Fibroblast of skin of left biceps (primary cell): ENCODE measurements at regions not wholly inside any gene's neighbourhood (a gene's known extent, or its start where the extent isn't known, plus 50 kb on each side); places are given as distances from the start of the nearest gene placed in this dataset.
"Not testable (repeated sequence)": the region's sequence is repeated elsewhere in the genome, so short reads cannot be mapped to it uniquely, and the experiment has no call there.

ENCODE experiments used
- DNase-seq, 2 experiments: peaks; one replicate each; pipeline ENCODE4 v3.0.0-alpha.2; 2013; ENCODE audit warnings: low read depth in 2 of 2

DNA sequence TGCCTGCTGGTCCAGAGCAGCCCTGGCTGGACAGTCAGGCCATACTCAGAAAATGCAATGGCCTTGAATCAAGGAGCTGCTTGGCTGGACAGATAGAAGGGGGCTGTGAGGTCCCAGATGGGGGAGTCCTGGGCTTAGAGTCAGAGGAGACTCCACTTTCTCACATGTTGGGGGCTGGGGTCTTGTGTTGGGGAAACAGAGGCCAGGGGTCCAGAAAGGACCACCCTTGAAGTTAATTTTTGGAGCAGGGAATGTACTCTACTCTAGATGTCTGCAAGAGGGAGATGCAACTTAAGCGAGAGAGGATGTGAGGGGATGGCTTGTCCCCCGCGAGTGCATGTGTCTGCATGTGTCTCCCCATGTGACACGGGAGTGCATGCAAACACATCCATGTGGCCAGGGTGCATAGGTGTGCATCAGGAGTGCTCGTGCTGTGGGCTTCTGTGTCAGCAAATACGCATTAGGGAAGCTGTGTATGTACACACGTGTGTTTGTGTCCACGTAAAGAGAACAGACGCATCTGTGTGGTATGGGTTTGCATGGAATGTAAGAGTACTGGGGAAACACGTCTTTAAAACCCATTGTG is 303.2 kb downstream of the MYCN start:
- DNase-seq: no peak

DNA sequence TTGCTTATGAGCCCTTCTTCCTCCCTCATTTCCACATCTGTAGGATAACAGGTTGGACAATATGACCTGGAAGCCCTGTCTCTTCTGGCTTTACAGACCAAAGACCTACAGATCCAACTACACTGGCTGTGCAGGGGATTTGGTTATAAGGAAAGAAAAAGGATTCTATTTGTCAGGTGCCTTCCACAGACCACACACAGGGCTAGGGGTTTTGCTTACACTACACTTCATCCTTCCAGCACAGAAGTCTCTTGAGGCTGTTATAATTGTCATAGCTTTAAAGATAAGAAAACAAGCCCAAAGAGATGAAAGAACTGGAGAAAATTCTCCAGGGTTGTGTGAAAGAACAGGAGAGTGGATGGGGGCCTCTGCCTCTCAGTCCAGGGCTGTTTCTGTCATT is 302.6 kb downstream of the MYCN start:
- DNase-seq: no peak

DNA sequence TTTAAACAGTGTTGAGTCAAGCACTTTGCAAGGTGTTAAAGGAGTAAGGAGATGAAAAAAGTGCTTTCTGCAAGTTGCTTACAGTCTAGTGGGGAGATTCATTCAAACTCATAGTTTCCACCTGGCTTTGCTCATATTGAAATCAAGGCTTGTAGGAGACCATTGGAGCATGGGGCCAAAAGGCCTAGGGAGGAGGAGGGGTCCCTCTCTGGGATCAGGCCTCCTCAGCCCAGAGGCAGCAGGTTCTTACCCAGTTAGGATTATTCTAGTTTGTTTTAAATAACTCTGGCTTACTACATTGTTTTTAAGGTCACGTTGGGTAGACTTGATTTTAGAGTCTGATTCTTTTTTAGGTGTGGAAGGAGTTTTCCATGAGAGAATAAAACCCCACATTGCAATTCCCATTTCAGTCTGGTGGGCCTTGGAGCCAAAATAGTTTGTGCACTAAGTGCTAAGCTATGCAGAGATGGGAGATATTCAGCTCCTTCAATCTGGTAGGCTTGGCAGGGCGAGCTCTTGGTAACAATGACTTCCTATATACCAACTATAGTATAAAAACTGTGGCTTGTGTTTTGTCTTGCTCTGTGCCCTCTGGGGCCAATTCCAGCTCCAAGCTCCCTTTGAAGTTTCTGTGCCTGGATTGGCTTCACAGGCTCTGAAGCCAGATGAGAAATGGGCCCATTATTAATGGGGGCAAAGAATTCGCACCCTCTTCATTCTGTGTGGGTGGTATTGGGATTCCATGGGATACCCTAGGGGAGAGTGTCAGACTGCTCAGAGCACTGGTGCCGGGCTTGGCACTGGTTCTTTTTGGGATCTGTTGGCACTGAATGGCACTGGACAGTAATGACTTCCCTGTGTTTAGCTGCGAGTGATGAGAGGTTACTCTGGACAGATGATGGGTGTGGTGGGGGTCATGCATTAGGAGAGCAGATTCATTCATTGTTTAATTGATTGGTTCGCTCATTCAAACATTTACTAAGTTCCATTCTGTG is 301.1 kb downstream of the MYCN start:
- no peak for DNase-seq

DNA sequence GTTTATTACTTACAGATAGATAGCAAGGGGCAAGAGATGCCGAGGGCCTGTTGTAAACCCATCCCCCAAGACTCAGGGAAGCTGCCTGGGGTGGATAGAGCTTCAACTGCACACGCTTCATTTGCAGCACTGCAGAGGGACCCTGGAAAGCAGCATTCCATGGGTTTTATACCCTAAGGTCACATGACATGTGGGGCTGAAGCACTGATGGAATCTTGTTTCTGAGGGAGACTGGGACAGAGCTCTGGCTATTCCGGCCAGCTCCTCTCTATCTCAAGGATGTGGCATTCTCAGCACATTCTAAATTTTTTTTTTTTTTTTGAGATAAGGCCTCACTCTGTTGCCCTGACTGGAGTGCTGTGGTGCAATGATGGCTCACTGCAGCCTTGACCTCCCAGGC is 300.1 kb downstream of the MYCN start:
- DNase-seq: no peak

DNA sequence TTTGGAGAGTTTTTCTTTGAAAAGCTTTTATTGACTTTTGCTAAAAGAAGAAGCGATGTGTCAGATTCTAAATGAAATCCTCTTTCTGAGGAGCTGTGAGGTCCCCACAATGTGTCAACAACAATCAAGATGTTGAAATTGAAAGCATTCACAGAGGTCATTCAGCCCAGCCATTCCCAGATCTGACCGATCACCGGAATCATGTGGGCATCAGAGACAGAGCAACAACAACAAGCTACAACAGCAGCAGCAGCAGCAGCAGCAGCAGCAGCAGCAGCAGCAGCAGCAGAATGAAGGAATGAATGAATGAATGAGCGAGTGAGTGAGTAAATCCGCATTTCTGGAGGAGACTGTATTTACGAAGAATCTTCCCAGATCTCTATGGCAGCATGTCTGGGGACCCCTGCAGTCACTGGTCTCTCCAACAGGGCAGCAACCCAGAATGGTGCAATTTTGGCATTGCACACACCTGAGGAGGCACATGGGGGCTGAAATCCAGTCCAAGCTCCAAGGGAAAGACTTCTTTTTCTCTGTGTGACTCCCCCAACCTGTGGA is 299.0 kb downstream of the MYCN start:
- no peak for DNase-seq

DNA sequence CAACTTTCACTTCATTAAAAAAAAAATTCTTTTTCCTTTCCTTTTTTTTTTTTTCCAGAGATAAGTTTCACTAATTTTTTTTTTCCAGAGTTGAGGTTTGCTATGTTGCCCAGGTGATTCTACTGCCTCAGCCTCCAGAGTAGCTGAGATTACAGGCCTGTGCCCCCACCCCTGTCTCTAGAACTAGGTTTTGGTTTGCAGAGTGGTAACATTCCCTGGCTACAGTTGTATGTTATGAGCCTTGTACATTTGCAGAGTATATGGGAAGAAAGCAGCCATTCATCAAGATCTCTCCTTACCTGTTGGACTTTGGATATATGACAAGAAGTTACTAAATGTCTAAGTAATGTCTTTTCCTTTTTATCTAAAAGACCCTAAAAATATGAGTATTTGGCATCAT is 298.4 kb downstream of the MYCN start:
- DNase-seq: no peak

DNA sequence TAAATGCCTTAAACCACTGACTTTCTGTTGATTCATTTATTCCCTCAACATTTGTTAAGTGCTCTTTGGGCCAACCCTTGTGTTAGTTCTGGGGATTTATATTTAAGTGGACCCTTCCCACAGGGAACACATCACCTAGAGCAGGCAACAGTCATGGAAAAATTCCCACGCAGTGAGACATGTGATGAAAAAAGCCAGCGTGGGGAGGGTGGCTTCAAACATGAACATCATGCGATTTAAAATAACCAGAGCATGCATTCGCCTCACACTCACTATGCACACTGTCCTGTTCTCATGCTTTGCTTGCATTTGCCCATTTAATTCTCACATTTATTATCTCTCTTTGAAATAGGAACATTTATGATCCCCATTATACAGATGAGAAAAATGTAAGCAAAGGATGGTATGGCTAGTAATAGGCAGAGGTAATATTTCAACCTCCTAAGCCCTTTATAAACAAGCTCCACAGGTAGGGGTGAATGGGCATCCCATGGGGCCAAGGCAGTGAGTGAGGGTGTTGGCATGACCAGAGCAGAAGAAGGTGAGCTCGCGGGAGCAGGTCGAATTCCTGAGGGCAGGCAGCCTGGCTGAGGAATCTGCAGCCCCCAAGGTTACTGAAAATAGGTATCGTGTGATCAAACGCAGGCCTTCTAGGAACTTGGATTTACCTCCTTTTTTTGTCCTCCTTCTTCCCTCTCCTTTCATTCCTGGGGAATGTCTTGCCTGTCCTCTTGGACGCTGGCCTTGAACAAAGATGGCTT is 297.8 kb downstream of the MYCN start:
- DNase-seq: no peak

DNA sequence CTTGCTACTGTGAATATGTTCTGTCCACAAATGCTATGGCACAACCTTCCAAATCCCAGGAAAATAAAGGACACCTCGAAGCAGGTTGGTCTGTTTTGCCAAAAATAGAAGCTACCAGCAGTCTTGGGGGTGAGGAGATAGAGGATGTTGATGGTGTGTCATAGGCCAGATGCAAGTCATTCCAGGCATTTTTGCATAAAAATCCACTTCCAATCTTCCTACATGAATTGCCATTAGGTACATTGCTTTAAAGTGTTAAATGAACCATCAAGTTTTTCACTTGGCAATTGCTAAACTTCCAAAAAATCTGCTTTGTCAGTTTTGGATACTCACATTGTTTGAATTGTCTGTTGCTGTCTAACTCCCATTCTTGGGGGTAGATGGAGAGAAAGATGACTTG is 295.4 kb downstream of the MYCN start:
- DNase-seq: no peak

DNA sequence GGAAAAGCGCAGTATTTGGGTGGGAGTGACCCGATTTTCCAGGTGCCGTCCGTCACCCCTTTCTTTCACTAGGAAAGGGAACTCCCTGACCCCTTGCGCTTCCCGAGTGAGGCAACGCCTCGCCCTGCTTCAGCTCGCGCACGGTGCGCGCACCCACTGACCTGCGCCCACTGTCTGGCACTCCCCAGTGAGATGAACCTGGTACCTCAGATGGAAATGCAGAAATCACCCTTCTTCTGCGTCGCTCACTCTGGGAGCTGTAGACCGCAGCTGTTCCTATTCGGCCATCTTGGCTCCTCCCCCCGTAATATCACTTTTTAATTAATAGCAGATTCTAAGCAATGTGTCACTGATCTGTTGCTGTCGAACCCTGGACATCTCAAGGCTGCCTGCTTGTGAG is 294.9 kb downstream of the MYCN start:
- DNase-seq: not testable (repeated sequence)

DNA sequence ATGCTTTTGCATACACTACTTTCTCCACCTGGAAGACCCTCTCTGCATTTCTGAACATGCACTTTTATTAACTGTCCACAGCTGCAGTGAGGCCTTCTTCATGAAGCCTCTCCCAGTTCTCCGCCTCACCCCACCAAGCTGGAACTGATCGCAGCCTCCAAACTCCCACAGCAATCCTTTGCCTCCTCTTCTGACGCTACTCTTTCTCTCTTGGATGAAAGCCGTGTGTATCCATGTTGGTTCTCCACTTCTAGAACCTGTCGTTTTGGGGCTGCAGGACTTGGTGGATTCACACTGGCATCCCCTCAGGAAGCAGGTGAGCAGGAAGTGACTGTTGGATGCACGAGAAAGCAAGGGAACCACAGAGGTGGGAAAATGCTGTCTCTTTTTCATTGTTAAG is 288.6 kb downstream of the MYCN start:
- DNase-seq: no peak

DNA sequence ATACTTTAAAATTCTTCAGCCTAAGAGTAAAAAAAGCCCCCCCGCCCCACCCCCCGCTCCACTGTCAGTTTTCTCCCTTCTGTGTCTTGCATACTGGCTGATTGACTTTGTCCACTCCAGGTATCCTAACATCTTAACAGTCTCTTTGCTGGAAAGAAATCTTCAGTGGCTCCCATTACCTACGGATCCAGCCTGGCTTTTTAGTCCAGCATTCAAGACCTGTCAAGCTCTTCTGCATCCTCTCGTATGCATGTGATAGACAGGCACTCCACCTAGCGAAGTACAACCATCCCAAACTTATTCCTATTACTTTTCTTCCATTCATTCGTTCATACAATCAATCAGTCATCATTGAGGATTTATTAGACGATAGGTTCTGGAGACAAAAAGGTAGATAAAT is 288.1 kb downstream of the MYCN start:
- no peak for DNase-seq

DNA sequence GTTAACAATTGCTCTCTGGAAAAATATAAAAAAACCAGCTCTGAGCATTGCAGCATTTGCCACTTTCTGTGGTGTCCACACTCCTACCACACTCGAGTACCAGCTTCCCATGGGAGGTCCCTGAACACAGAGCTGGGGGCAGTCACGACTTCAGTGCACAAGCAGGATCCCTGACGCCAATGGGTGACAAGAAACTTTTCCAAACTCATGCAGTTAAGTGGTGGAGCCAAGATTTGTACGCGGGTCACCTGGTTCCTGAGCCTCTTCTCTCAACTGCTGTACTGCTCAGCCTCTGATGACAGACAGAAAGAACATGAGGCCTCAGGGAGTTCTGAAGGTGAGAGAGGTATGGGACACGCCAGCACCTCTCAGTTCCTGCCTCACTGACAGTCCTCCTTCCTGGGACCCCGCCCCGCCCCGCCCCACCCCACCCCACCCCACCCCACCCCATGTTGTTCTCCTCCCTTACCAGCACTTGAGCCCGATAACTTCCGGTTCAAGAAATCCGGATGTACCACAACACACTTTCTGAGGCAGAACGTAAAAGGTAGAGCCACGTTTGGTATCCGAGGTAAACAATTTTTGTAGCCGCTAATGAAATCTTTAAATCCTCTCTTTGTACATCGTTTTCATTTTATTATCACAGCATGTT is 287.6 kb downstream of the MYCN start:
- no peak for DNase-seq

DNA sequence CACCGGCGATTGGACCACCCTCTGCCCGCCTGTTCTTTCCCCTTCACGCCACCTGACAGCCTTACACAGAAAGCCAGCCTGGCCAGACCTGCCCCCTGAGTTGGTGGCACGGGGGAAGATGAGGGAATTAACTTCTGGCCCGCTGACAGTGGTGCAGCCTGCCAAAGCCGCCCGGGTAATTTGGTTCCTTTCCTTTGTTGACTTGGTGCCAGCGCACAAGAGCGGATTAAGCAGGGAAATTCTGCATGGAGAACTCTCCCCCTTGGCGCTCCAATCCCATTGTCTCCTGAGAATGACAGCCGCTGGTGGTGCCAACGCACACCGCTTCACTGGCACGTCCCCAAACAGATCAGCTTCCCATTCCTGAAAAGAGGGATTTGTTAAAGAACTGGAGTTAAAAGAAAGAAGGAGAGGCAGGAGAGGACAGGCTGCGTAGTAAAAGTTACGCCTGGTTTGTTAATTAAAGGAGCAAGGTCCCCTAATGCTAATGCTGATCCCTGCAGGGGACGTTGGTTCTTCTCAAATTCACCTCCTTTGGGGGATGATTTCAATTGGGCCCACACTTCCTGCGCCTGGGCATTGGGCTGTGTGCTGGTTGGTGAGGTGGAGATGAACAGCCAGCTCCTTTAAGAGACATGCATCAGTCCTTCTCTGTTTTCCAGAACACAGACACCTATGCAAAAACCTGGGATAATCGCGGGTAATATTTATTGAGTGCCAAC is 286.8 kb downstream of the MYCN start:
- no peak for DNase-seq

DNA sequence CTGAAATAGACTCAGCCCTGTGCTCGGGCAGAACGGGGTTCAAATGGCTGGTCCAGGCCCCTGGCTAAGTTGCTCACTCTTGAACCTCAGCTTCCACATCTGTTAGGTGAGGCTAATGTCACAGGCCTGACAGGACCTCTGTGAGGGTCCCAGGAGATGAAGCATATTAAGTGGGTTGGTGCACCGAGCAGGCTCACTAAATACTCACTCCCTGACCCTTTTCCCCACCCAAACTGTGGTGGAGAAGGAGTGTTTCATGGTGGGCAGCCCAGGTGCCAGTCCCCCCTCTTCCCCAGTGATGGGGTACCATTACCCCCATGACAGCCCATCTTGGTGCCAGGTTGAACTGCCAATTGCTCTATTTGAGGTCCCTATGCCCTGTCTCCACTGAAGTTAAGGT is 286.0 kb downstream of the MYCN start:
- no peak for DNase-seq

DNA sequence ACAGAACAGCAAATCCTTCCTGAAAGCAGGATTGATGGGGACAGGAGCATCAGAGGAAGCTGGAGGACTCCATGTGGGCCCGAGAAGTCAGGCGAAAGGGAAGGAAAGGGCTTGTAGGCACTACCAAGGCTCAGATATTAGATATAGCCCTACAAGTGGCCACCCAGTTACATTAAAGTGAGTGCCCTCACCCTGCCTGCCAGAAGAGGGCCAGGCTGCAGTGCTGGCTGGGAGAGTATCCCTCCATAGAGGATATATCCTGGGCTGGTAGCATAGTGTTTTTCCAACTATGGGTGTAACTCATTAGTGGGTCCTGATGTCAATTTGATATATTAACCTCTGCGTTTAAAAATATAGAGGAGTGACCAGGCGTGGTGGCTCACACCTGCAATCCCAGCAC is 285.2 kb downstream of the MYCN start:
- DNase-seq: no peak

DNA sequence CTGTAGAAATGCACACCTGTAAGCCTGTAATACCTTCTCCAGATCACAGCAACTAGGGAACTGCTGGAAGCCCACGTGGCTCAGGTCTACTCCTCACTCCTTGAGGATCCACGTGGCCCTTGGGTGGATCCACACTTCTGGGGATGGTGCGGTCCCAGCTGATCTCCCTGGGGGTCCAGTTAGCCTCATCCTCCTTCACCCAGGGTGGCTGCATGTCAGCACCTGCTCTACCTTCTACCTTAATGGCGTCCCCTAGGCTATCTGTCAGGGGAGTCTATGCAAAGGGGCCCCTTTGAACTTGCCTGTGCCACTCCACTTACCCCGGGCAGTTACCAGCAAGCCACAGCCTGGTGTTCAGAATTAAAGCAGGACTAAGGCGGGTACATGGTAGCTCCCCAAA is 284.7 kb downstream of the MYCN start:
- no peak for DNase-seq

DNA sequence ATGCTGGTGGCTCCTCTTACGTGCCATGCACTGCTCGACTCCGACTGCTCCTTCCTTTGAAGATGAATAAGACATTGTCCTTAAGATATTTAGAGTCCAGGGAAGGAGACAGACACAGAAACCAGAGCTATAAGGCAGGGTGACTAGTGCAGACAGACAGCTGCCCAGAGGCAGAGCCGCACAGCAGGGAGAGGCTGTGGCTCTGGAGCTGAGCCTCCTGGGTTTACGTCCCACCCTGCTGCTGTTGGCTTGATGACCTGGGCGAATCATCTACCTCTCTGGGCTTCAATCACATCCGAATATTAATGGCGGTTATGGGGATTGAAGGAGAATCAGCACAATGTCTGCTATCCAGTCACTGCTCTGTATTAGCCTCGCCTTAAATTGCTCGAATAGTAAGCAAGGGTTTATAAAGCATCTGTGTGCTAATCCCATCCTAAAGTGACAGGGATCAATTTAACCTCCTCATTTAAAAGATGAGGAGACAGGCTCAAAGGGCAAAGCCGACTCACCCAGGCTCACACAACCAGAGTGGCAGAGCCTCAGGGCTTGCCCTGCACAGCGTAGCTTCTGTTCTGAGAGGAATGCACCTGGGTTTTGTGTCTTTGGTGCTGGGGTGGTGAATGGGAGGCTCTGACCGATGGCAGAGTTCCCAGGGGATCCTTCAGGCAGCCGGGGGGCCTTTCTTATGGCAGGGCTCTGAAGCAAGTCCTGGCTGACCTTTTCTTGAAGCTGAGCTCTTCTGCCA is 284.1 kb downstream of the MYCN start:
- DNase-seq: no peak

DNA sequence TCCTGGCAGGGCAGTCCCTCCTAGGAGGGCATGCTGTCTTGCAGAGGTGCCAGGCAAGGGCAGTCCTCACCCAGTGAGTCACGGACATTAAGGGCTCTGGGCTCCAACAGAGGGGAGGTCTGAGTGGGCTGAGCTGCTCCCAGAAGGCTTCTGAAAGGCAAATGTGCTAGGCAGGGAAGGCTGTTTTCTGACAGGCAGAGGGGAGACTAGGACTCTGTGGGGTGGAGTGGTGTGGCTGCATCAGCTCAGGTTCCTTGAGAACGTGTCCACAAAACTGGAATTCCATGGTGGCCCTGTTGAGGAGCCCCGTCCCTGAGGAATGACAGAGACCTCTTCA is 283.5 kb downstream of the MYCN start:
- DNase-seq: no peak

DNA sequence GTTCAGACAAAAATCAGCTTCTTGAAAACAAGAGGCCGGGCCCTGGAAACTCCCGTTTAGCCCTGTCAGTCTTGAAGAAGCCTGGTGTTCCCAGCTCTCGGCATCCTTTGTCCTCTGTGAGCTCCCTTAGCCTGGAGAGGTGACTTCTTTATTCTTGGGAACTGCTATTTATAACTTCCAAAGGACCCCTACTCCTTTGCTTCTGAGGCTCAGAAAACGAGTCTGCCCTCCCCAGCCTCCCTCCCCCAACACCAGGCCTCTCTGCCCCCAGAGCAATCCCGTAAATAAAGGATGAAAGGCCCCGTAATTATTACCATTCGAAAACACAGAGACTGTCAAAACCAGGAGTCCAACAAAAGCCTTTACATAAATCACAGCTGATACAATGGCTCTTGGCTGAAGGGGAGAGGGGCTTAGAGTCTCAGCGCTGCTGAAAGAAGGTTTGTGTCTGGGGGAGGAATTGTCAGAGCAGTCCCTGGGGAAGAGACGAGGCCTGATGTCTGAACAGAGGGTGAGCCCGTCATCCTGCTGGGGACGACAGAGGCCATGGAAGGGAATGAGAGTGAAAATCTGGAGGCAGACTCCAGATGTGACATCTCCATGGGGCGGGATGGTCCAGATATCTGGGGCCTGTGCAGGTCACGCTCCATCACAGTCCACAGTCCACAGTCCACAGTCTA is 283.0 kb downstream of the MYCN start:
- no peak for DNase-seq

DNA sequence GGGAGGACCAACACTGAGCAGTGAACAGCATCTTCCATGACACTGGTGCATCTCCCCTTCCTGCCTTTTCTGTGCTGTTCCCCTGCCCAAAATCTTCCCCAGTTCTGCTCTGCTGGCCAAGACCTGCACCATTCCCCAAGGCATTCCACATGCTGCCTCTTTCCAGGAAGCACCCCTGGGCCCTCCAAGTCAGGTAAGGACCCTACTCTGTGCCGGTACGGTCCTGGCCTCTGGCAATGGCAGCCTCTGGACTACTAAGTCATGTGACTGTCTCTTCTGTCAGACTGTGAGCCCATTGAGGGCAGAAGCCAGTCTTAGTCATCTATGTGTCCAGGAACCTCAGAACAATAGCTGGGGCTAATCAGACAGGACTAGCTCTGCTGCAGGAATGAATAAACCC is 282.0 kb downstream of the MYCN start:
- no peak for DNase-seq
